SK-N-SH treated with all-trans-retinoic acid at 6 μM for 48 hours (cell line): ENCODE measurements at regions not wholly inside any gene's neighbourhood (a gene's known extent, or its start where the extent isn't known, plus 50 kb on each side); places are given as distances from the start of the nearest gene placed in this dataset.

Source experiments
- ATAC-seq: fragments of 200-7000 bp; cut with Tn5 transposase; 3 replicates; pipeline ENCODE4 v1.9.1; 2020; ENCODE audit warnings: mild to moderate bottlenecking, moderate library complexity
- ARNTL ChIP-seq: fragments of 450-650 bp; formaldehyde crosslinking; IDR thresholded peaks from 2 replicates; pipeline ENCODE4 v1.5.0; 2020; ENCODE audit warnings: low read depth, mild to moderate bottlenecking, moderate library complexity, borderline replicate concordance
- BACH2 ChIP-seq: fragments of 250-450 bp; sonication (Bioruptor Pico); IDR thresholded peaks from 2 replicates; pipeline ENCODE4 v1.9.0; 2021; ENCODE audit warnings: mild to moderate bottlenecking, borderline replicate concordance
- CSDC2 ChIP-seq: fragments of 250-450 bp; sonication (Bioruptor Pico); IDR thresholded peaks from 2 replicates; pipeline ENCODE4 v1.5.0; 2020; ENCODE audit warnings: mild to moderate bottlenecking, moderate library complexity
- CSRNP3 ChIP-seq: fragments of 250-450 bp; sonication (Bioruptor Pico); IDR thresholded peaks from 2 replicates; pipeline ENCODE4 v1.5.1; 2021; ENCODE audit warnings: mild to moderate bottlenecking, moderate library complexity
- ESRRG ChIP-seq: fragments of 250-450 bp; sonication (Bioruptor Pico); IDR thresholded peaks from 2 replicates; pipeline ENCODE4 v1.6.1; 2021; ENCODE audit warnings: mild to moderate bottlenecking
- GLIS3 ChIP-seq: fragments of 250-450 bp; sonication (Bioruptor Pico); IDR thresholded peaks from 2 replicates; pipeline ENCODE4 v1.5.0; 2020; ENCODE audit warnings: mild to moderate bottlenecking, moderate library complexity
- ISL1 ChIP-seq: fragments of 250-450 bp; sonication (Bioruptor Pico); IDR thresholded peaks from 2 replicates; pipeline ENCODE4 v2.1.2; 2022; ENCODE audit warnings: mild to moderate bottlenecking, moderate library complexity
- OSR1 ChIP-seq: fragments of 250-450 bp; sonication (Bioruptor Pico); IDR thresholded peaks from 2 replicates; pipeline ENCODE4 v1.8.0; 2022; ENCODE audit warnings: moderate library complexity, mild to moderate bottlenecking, inconsistent platforms
- PATZ1 ChIP-seq: fragments of 250-450 bp; sonication (Bioruptor Pico); IDR thresholded peaks from 2 replicates; pipeline ENCODE4 v1.8.0; 2020; ENCODE audit warnings: mild to moderate bottlenecking, moderate library complexity, borderline replicate concordance
- PPARA ChIP-seq: fragments of 250-450 bp; sonication (Bioruptor Pico); IDR thresholded peaks from 2 replicates; pipeline ENCODE4 v1.5.0; 2020; ENCODE audit warnings: mild to moderate bottlenecking, borderline replicate concordance
- RARB ChIP-seq: fragments of 250-450 bp; sonication (Bioruptor Pico); IDR thresholded peaks from 2 replicates; pipeline ENCODE4 v1.8.0; 2021; ENCODE audit warnings: mild to moderate bottlenecking, moderate library complexity
- SNAI2 ChIP-seq: fragments of 250-450 bp; sonication (Bioruptor Pico); IDR thresholded peaks from 2 replicates; pipeline ENCODE4 v1.5.0; 2020; ENCODE audit warnings: mild to moderate bottlenecking, moderate library complexity
- TCF4 ChIP-seq: fragments of 250-450 bp; sonication (Bioruptor Pico); IDR thresholded peaks from 2 replicates; pipeline ENCODE4 v1.8.0; 2021; ENCODE audit warnings: mild to moderate bottlenecking, moderate library complexity, borderline replicate concordance
- TOX ChIP-seq: fragments of 250-450 bp; sonication (Bioruptor Pico); IDR thresholded peaks from 2 replicates; pipeline ENCODE4 v1.8.0; 2021; ENCODE audit warnings: mild to moderate bottlenecking, moderate library complexity, borderline replicate concordance
- ZC3H10 ChIP-seq: fragments of 250-450 bp; sonication (Bioruptor Pico); IDR thresholded peaks from 2 replicates; pipeline ENCODE4 v1.5.1; 2021; ENCODE audit warnings: mild to moderate bottlenecking, moderate library complexity
- ZFP3 ChIP-seq: fragments of 250-450 bp; sonication (Bioruptor Pico); IDR thresholded peaks from 2 replicates; pipeline ENCODE4 v1.5.0; 2020; ENCODE audit warnings: mild to moderate bottlenecking, moderate library complexity
- ZFP30 ChIP-seq: fragments of 450-650 bp; formaldehyde crosslinking; IDR thresholded peaks from 2 replicates; pipeline ENCODE4 v1.5.0; 2022; ENCODE audit warnings: mild to moderate bottlenecking, moderate library complexity
- ZNF565 ChIP-seq: fragments of 450-650 bp; formaldehyde crosslinking; conservative IDR thresholded peaks from 2 replicates; pipeline ENCODE4 v1.5.0; 2020; ENCODE audit warnings: low read depth, mild to moderate bottlenecking, moderate library complexity
- TF ChIP-seq, protein P1 (sequence below): fragments of 250-450 bp; sonication (Bioruptor Pico); IDR thresholded peaks from 2 replicates; pipeline ENCODE4 v1.8.0; 2021; ENCODE audit warnings: low read depth, mild to moderate bottlenecking, moderate library complexity, borderline replicate concordance

GRCh38 chr5:74373076-74373475 lies 267.5 kb downstream of the ENC1 start (continued):
- TF ChIP-seq CSRNP3 (CRISPR knock-in tag) (no peak), PPARA (CRISPR knock-in tag) (no peak), GLIS3 (no peak), TOX (CRISPR knock-in tag) (no peak), ZFP3 (CRISPR knock-in tag) (no peak)

DNA sequence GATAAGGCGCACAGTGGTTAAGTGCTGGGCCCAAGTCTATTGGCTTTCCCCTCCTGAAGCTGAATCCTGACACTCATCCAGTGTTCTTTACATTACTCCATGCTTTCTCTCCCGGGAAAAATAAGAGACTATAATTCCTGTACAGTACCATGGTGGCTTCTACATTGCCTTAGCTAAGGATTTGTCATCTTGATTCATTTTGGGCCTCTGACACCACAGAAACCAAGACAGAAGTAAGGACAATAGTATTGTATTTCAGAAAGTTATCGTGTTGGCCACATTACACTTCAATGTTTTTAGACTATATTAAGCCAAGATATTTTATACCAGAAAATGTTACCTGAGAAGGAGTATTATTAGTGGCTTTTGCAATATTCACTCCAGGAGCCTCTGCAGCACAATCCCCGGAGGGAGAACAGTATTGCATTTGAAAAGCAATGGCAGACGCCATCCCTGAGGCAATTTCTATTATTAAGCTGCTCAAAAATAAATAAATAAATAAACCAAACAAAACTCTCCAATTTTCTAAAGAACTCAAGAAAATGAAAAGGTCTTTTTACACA lies 267.9 kb downstream of the ENC1 start:
- TF ChIP-seq TOX (CRISPR knock-in tag) (no peak), ZFP30 (CRISPR knock-in tag) (no peak), CSDC2 (CRISPR knock-in tag) (no peak)
- TF ChIP-seq, protein P1, sequence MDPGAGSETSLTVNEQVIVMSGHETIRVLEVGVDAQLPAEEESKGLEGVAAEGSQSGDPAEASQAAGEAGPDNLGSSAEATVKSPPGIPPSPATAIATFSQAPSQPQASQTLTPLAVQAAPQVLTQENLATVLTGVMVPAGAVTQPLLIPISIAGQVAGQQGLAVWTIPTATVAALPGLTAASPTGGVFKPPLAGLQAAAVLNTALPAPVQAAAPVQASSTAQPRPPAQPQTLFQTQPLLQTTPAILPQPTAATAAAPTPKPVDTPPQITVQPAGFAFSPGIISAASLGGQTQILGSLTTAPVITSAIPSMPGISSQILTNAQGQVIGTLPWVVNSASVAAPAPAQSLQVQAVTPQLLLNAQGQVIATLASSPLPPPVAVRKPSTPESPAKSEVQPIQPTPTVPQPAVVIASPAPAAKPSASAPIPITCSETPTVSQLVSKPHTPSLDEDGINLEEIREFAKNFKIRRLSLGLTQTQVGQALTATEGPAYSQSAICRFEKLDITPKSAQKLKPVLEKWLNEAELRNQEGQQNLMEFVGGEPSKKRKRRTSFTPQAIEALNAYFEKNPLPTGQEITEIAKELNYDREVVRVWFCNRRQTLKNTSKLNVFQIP (CRISPR knock-in tag) = no peak
- no peak for ATAC-seq

DNA sequence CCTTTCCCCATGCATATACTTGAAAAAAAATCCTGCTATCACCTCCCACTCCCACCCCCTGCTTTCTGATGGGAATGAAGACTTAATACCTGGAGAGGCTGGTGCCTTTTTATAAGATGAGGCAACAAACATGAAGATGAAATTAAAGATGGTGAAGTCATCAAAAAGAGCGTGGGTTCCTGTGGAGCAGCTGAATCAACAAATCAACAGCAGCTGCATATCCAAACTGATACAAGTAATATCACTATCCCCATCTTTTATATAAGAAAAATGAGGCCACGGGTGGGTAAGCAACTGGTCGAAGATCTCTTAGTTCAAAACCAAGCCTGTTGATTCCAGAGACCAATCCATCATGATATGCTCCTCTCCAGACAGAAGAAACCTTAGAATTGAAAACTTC lies 268.5 kb downstream of the ENC1 start:
- no peak for ATAC-seq
- TF ChIP-seq OSR1 (CRISPR knock-in tag) (no peak), CSRNP3 (CRISPR knock-in tag) (no peak), TCF4 (CRISPR knock-in tag) (no peak), PPARA (CRISPR knock-in tag) (no peak), ISL1 (CRISPR knock-in tag) (no peak)

GRCh38 chr5:74371621-74372020 lies 268.9 kb downstream of the ENC1 start:
- TF ChIP-seq PATZ1 = no peak
- no peak for TF ChIP-seq ESRRG (CRISPR knock-in tag)
- TF ChIP-seq BACH2 (CRISPR knock-in tag) = no peak
- TF ChIP-seq RARB = no peak
- TF ChIP-seq ZFP30 (CRISPR knock-in tag) = no peak
- TF ChIP-seq TCF4 (CRISPR knock-in tag) = no peak
- TF ChIP-seq ZNF565 (CRISPR knock-in tag) = no peak
- TF ChIP-seq CSDC2 (CRISPR knock-in tag) = no peak
- no peak for TF ChIP-seq SNAI2 (CRISPR knock-in tag)
- no peak for TF ChIP-seq CSRNP3 (CRISPR knock-in tag)
- TF ChIP-seq, protein P1 (CRISPR knock-in tag) = no peak
- TF ChIP-seq TOX (CRISPR knock-in tag) = no peak
- TF ChIP-seq GLIS3 = no peak
- no peak for TF ChIP-seq ZC3H10 (CRISPR knock-in tag)
- TF ChIP-seq ZFP3 (CRISPR knock-in tag) = no peak
- no peak for TF ChIP-seq ARNTL (CRISPR knock-in tag)
- no peak for TF ChIP-seq ISL1 (CRISPR knock-in tag)
- no peak for ATAC-seq
